Adipose tissue (tissue), 3 donors: ENCODE measurements at regions not wholly inside any gene's neighbourhood (a gene's known extent, or its start where the extent isn't known, plus 50 kb on each side); places are given as distances from the start of the nearest gene placed in this dataset.
"Not testable (repeated sequence)": the region's sequence is repeated elsewhere in the genome, so short reads cannot be mapped to it uniquely, and the experiment has no call there.

ENCODE experiments used
- H3K27ac ChIP-seq: one replicate; pipeline ENCODE4 v1.5.1; 2013; ENCODE audit warnings: low read depth, low read length
- WGBS, 3 donors: extraction: QIAGEN DNeasy Blood & Tissue Kit; methylation state at CpG; one replicate each; pipeline ENCODE4 v1.1.7; 2013; 5-methylcytosine and 5-hydroxymethylcytosine counted together
- donor health status: healthy with polysubstance abuse.
- donor health status: Bipolar disorder and iron deficiency.
- donor health status: healthy.

GRCh38 chr9:108273988-108274387 is 581.8 kb downstream of the ACTL7B start:
- 90 to 99% (median 95%) methylated on average over 2 of the region's 2 CpGs for WGBS, 3 donors
- no peak overlapping the region for H3K27ac ChIP-seq

GRCh38 chr9:108272349-108272899 is 583.4 kb downstream of the ACTL7B start:
- 24 to 61% (median 49%) methylated on average over 7 of the region's 7 CpGs for WGBS, 3 donors

GRCh38 chr9:108271646-108272348 is 584.0 kb downstream of the ACTL7B start:
- 34 to 66% (median 65%) methylated on average over 5 of the region's 5 CpGs for WGBS, 3 donors
- no peak overlapping the region for H3K27ac ChIP-seq

More at GRCh38 chr9:108272349-108272899, 583.4 kb downstream of the ACTL7B start:
- no peak overlapping the region for H3K27ac ChIP-seq

GRCh38 chr9:108271236-108271635 is 584.5 kb downstream of the ACTL7B start:
- WGBS, 3 donors, result 73 to 94% (median 92%) methylated on average over 7 of the region's 7 CpGs

GRCh38 chr9:108270561-108270960 is 585.2 kb downstream of the ACTL7B start:
- H3K27ac ChIP-seq, result no peak overlapping the region
- 89 to 93% (median 93%) methylated on average over 3 of the region's 3 CpGs for WGBS, 3 donors

More at GRCh38 chr9:108271236-108271635, 584.5 kb downstream of the ACTL7B start:
- no peak overlapping the region for H3K27ac ChIP-seq

- WGBS, 3 donors, result 85 to 95% (median 95%) methylated on average over 1 of the region's 1 CpG
Observed at GRCh38 chr9:108270051-108270450, 585.7 kb downstream of the ACTL7B start.

GRCh38 chr9:108269371-108269770 is 586.4 kb downstream of the ACTL7B start:
- H3K27ac ChIP-seq, result no peak overlapping the region
- WGBS, 3 donors, result 57 to 90% (median 67%) methylated on average over 1 of the region's 1 CpG

More at GRCh38 chr9:108270051-108270450, 585.7 kb downstream of the ACTL7B start:
- H3K27ac ChIP-seq, result no peak overlapping the region

GRCh38 chr9:108265065-108265464 is 590.7 kb downstream of the ACTL7B start:
- WGBS, 3 donors, result 77 to 94% (median 92%) methylated on average over 1 of the region's 1 CpG
- H3K27ac ChIP-seq, result no peak overlapping the region

- H3K27ac ChIP-seq, result no peak overlapping the region
- WGBS, 3 donors, result 79 to 93% (median 83%) methylated on average over 4 of the region's 4 CpGs
Observed at GRCh38 chr9:108264093-108264492, 591.7 kb downstream of the ACTL7B start.

GRCh38 chr9:108262836-108263235 is 593.0 kb downstream of the ACTL7B start:
- WGBS, 3 donors, result 96 to 98% (median 98%) methylated on average over 9 of the region's 9 CpGs

GRCh38 chr9:108259917-108260675 is 595.7 kb downstream of the ACTL7B start:
- WGBS, 3 donors, result 90 to 96% (median 94%) methylated on average over 5 of the region's 5 CpGs
- H3K27ac ChIP-seq, result no peak overlapping the region

More at GRCh38 chr9:108262836-108263235, 593.0 kb downstream of the ACTL7B start:
- no peak overlapping the region for H3K27ac ChIP-seq

GRCh38 chr9:108258640-108259039 is 597.1 kb downstream of the ACTL7B start:
- no peak overlapping the region for H3K27ac ChIP-seq
- WGBS, 3 donors, result 61 to 67% (median 65%) methylated on average over 2 of the region's 2 CpGs

GRCh38 chr9:108257382-108257781 is 598.4 kb downstream of the ACTL7B start:
- WGBS, 3 donors, result 62 to 86% (median 80%) methylated on average over 5 of the region's 5 CpGs
- H3K27ac ChIP-seq, result no peak overlapping the region

- no peak overlapping the region for H3K27ac ChIP-seq
- 44 to 68% (median 57%) methylated on average over 2 of the region's 2 CpGs for WGBS, 3 donors
Observed at GRCh38 chr9:108254236-108254635, 601.5 kb downstream of the ACTL7B start.

- H3K27ac ChIP-seq, result not testable (repeated sequence)
- WGBS, 3 donors, result 87 to 93% (median 91%) methylated on average over 3 of the region's 3 CpGs
Observed at GRCh38 chr9:108247391-108247790, 608.4 kb downstream of the ACTL7B start.

GRCh38 chr9:108245901-108246300 is 609.9 kb downstream of the ACTL7B start:
- no peak overlapping the region for H3K27ac ChIP-seq
- WGBS, 3 donors, result 88 to 89% (median 88%) methylated on average over 1 of the region's 1 CpG

GRCh38 chr9:108245331-108245730 is 610.5 kb downstream of the ACTL7B start:
- H3K27ac ChIP-seq, result no peak overlapping the region
- WGBS, 3 donors, result 55 to 64% (median 59%) methylated on average over 2 of the region's 2 CpGs

- no peak overlapping the region for H3K27ac ChIP-seq
Observed at GRCh38 chr9:108244686-108245085, 611.1 kb downstream of the ACTL7B start.

- WGBS, 3 donors, result 52 to 94% (median 84%) methylated on average over 1 of the region's 1 CpG
Observed at GRCh38 chr9:108241384-108242073, 614.3 kb downstream of the ACTL7B start.

More at GRCh38 chr9:108241384-108242073, 614.3 kb downstream of the ACTL7B start:
- H3K27ac ChIP-seq, result no peak overlapping the region
